OCI-LY3 (cell line): ENCODE measurements at regions not wholly inside any gene's neighbourhood (a gene's known extent, or its start where the extent isn't known, plus 50 kb on each side); places are given as distances from the start of the nearest gene placed in this dataset.

Experiments used
- EZH2phosphoT487 ChIP-seq: fragments of 200-600 bp; shearing (Covaris generic); IDR thresholded peaks from 2 replicates; pipeline ENCODE4 v1.6.1; 2018; ENCODE audit warnings: antibody characterized with exemption, mixed run types, low read depth
- TF ChIP-seq, protein P1 (sequence below): fragments of 200-600, 300-600 bp; sonication (generic); IDR thresholded peaks from 2 replicates; pipeline ENCODE4 v1.5.1; 2014; ENCODE audit warnings: antibody characterized with exemption, low read length, low read depth

DNA sequence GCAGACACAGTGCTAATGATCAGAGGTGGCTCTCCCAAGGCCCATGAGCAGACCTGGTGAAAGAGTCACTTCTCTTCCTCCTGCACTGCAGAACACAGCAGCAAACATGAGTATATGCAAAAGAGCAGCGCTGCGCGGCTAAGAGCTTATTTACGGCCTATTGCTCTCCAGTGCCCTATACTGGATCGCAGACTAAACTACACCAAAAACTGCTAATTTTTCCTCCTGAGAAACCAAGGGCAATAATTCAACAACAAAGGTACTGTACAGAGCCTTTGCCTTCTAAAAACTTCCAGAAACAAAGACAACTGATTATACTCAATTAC is 702.5 kb downstream of the ARAP2 start:
- TF ChIP-seq EZH2phosphoT487, result no peak
- TF ChIP-seq, protein P1, sequence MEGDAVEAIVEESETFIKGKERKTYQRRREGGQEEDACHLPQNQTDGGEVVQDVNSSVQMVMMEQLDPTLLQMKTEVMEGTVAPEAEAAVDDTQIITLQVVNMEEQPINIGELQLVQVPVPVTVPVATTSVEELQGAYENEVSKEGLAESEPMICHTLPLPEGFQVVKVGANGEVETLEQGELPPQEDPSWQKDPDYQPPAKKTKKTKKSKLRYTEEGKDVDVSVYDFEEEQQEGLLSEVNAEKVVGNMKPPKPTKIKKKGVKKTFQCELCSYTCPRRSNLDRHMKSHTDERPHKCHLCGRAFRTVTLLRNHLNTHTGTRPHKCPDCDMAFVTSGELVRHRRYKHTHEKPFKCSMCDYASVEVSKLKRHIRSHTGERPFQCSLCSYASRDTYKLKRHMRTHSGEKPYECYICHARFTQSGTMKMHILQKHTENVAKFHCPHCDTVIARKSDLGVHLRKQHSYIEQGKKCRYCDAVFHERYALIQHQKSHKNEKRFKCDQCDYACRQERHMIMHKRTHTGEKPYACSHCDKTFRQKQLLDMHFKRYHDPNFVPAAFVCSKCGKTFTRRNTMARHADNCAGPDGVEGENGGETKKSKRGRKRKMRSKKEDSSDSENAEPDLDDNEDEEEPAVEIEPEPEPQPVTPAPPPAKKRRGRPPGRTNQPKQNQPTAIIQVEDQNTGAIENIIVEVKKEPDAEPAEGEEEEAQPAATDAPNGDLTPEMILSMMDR, result no peak
